ENCODE measurements at regions not wholly inside any gene's neighbourhood (a gene's known extent, or its start where the extent isn't known, plus 50 kb on each side); places are given as distances from the start of the nearest gene placed in this dataset.
A peak's percentile ranks its signal among the peaks of the same experiment; 100 is the strongest.
"Not testable (repeated sequence)": the region's sequence is repeated elsewhere in the genome, so short reads cannot be mapped to it uniquely, and the experiment has no call there.

DNA sequence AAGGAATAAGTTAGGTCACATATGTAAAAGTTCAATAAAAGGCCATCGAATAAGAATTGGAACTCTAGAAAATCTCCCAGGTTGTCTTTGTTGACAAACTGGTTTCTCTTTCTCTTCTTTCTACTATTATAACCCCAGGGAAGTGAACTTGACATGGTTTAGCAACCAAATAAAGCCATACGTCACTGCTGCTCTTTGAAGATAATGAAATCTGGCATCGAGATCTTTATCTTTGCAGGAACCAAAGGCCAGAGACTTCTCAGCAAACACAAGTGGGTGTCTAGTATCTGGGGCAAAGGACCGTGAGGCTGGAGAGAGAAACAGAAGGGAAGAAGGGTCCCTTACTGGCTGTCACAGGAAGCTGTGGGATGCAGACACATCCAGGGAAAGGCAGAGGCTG is 286.7 kb upstream of the CDYL start:
- Mint-ChIP-seq H3K4me3 (no peak overlapping the region), H3K36me3 (peaks cover 3% of the 10 kb centered on the region), H3K4me1 (peaks cover 0 to 2% (median 0%) of the 10 kb centered on the region in 3 donors), H3K27ac (peak overlapping the region in 1 of 3 donors; percentile 43), H3K9me3 (peaks cover 11 to 23% (median 19%) of the 10 kb centered on the region in 3 donors), H3K27me3 (peaks cover 8% of the 10 kb centered on the region)

DNA sequence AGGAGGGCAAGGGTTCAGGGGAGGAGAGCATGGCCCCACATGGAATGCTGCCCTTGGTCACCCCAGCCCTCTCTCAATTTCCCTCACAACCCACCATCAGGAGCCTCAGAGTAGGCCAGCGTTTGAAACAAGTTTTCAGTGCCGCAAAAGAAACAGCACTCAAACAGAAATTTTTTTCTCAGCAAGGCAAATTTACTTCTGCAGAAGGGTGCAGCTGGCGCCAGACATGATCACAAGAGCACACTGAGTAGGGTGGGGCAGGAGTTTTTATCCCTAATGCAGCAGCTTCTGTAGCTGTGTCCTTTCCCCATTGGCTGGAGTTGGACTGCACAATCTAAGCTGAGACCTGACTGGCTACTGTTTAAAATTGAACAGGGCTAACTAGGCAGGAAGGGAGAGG is 287.8 kb upstream of the CDYL start:
- Mint-ChIP-seq H3K4me3 (no peak overlapping the region), H3K9me3 (peaks cover 11 to 23% (median 19%) of the 10 kb centered on the region in 3 donors)

DNA sequence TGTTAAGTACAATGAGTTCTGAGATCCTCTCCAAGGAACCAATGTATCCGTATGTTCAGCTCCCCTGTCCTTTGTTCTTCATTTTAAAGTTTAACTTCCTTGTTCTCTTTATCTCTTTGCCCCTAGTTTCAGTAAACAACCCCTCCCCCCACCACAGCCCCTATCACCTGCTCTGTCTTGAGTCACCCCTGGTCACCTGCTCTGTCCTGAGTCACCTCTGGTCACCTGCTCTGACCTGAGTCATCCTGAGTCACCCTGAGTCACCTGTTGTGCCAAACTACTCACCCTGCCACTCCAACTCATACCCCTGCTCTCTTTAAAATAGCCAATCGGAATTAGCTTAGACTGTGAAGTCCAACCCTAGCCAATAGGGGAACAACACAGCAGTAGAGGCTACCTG is 288.7 kb upstream of the CDYL start:
- H3K9me3 Mint-ChIP-seq, result peaks cover 11 to 23% (median 19%) of the 10 kb centered on the region in 3 donors
- peaks cover 3% of the 10 kb centered on the region for H3K36me3 Mint-ChIP-seq
- no peak overlapping the region for H3K27ac Mint-ChIP-seq
- H3K4me3 Mint-ChIP-seq, result no peak overlapping the region
- H3K4me1 Mint-ChIP-seq, result peaks cover 0 to 2% (median 0%) of the 10 kb centered on the region in 3 donors
- H3K27me3 Mint-ChIP-seq, result peaks cover 8% of the 10 kb centered on the region

More for the DNA sequence above, 287.8 kb upstream of the CDYL start:
- peaks cover 0 to 2% (median 0%) of the 10 kb centered on the region in 3 donors for H3K4me1 Mint-ChIP-seq
- peaks cover 8% of the 10 kb centered on the region for H3K27me3 Mint-ChIP-seq
- peaks cover 3% of the 10 kb centered on the region for H3K36me3 Mint-ChIP-seq
- H3K27ac Mint-ChIP-seq, result peak overlapping the region in 1 of 3 donors; percentile 33

DNA sequence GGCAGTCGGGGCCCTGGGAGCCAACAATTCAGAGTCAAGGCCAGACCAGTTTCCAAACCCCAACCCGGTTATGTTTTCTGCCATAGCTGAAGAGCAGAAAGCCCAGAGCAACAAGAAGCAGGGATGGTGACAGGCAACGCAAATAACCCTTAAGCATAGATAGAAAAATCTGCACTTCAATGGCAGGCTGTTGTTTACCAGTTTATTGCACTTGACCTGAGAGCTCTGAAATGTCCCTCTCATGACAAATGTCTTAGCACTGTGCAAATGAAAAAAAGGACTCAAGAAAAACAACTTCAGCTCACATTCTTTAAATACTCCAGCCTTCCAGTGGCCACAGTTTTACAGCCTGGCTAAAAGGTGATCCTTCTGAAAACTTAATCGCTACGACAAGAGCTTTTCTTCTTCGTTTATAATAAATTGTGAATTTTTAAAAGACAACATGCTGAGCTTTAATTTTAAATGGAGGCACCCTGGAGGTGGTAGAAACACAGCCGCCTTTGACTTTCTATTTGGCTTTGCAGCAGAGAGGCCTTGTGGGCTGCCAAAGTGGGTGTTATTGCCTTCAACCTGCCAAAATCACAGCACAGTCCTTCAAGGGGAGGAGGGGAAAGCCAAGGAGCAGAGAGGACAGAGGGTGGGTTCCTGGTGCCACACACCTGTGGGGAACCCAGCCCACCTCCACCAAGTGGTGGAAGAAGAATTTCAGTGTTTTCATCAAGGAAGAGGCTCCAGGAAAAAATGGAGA is 289.5 kb upstream of the CDYL start:
- Mint-ChIP-seq H3K27ac (no peak overlapping the region), H3K9me3 (peaks cover 11 to 23% (median 18%) of the 10 kb centered on the region in 3 donors), H3K27me3 (peaks cover 13% of the 10 kb centered on the region), H3K4me1 (peaks cover 0 to 2% (median 0%) of the 10 kb centered on the region in 3 donors), H3K36me3 (peaks cover 3% of the 10 kb centered on the region), H3K4me3 (peak overlapping the region in 1 of 4 donors; percentile 66)

DNA sequence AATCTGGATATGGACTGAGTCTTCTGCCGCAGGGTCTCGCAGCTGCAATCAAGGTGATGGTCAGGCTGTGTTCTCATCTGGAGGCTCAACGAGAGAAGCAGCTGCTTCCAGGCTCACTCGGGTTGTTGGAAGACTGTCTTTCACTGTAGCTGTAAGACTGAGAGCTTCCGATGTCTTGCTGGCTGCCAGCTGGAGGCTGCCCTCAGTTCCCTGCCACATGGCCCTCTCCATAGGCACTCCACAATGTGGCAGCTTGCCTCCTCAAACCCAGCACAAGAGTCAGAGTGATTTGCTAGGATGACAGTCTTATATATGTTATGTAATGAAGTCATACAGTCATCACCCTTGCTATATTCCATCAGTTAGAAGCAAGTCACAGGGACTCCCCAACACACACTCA is 290.5 kb upstream of the CDYL start:
- peaks cover 11 to 23% (median 17%) of the 10 kb centered on the region in 3 donors for H3K9me3 Mint-ChIP-seq
- peaks cover 21% of the 10 kb centered on the region for H3K27me3 Mint-ChIP-seq
- H3K4me3 Mint-ChIP-seq, result no peak overlapping the region
- no peak overlapping the region for H3K27ac Mint-ChIP-seq
- H3K36me3 Mint-ChIP-seq, result peaks cover 3% of the 10 kb centered on the region
- H3K4me1 Mint-ChIP-seq, result peaks cover 0 to 2% (median 0%) of the 10 kb centered on the region in 3 donors

DNA sequence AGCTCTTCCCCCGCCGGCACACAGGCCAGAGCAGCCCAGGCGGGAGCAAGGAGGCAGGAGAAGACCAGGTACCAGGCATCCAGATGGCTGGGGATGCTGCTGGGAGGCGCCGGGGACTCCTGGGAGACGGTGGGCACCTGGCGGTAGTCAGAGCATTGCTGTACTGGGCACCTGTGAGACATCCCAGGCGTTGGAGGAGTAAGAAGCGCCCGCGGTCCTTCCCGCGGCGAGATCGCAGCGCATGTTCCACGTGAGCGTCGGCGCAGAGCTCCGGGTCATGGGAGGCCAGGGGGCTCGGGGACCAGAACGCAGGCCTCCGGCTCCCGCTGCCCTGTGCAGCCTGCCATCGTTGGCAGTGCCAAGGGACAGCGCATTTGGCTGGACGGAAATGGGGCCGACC is 293.7 kb upstream of the CDYL start:
- no peaks in the 10 kb centered on the region for H3K4me1 Mint-ChIP-seq
- H3K36me3 Mint-ChIP-seq, result no peaks in the 10 kb centered on the region
- peaks cover 6 to 9% (median 6%) of the 10 kb centered on the region in 3 donors for H3K9me3 Mint-ChIP-seq
- no peak overlapping the region for H3K27ac Mint-ChIP-seq
- no peak overlapping the region for H3K4me3 Mint-ChIP-seq
- H3K27me3 Mint-ChIP-seq, result peaks cover 27% of the 10 kb centered on the region

DNA sequence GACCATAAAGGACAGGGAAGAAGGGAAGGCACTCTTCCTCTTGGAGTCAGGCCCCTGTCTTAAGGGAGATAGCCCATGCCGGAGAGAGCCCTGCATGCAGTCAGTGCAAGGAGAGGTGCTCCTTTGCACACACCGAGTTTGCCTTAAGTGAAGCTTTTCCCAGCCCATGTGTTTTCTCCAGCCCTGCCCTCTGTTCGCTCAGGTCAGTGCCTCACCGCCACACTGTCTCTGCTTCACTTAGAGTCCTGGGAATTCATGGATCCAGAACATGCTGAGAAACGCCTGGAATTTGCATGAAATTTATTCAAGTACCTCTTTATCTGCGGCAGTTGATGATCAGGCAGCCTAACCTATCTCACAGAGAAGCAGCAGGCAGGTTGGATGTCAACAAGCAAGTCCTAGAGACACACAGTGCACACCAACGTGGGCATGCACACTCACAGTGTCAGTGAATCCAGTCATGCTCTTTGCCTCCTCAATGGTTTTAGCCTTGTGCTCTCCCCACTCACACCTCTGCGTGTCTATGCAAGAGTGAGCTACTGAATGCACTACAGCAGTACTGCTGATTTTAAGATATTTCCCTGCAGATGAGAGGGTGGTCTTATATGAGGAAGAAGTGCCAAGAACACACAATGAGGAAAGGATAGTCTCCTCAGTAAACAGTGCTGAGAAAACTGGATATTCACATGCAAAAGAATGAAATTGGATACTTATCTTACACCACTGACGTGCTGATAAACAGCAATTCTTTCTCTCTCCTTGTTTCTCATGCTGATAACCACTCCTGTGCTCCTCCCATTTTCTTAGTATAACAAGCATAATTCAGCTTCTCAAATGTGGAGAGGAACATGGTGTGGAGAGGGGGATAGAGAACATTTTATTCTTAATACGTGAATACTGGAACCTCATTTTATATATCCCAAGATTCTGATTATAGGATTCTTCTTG is 295.1 kb upstream of the CDYL start:
- peaks cover 27% of the 10 kb centered on the region for H3K27me3 Mint-ChIP-seq
- no peaks in the 10 kb centered on the region for H3K4me1 Mint-ChIP-seq
- H3K36me3 Mint-ChIP-seq, result no peaks in the 10 kb centered on the region
- peaks cover 5 to 7% (median 6%) of the 10 kb centered on the region in 3 donors for H3K9me3 Mint-ChIP-seq
- no peak overlapping the region for H3K4me3 Mint-ChIP-seq
- no peak overlapping the region for H3K27ac Mint-ChIP-seq

DNA sequence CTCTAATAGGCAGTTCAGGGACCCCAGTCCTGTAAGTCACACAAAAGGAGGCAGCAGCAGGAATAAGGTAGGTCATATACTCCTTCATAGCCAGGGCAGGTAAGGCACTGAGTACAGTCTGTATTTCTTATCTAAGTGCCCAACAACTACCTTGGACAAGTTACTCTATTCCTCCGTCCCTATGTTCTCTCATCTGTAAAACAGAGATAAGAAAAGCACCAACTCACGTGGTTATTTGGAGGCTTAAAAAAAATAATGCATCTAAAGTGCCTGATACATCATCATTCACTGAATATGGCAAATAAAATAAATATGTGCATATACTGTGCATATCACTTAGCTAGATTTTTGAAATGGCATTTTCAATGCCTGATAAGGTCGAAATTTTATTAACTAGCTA is 298.1 kb upstream of the CDYL start:
- Mint-ChIP-seq H3K9me3 (peaks cover 0 to 8% (median 2%) of the 10 kb centered on the region in 3 donors), H3K4me1 (peaks cover 0 to 4% (median 2%) of the 10 kb centered on the region in 3 donors)

DNA sequence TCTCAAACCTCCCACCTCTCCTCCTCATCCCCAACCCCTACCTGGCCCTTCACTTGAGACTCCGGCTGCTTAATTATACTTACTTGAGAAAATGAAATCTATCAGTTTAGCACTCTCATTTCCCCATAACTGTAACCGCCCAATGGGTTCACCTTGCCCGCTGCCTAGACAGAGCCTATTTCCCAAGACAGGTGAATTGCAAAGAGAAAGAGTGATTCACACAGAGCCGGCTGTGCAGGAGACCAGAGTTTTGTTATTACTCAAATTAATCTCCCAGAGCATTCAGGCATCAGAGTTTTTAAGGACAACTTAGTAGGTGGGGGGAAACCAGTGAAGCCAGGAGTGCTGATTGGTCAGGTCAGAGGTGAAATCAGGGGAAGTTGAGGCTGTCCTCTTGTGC is 301.4 kb upstream of the CDYL start:
- Mint-ChIP-seq H3K27ac (no peak overlapping the region), H3K4me3 (peak overlapping the region in 1 of 4 donors; percentile 11), H3K27me3 (peaks cover 3% of the 10 kb centered on the region), H3K36me3 (no peaks in the 10 kb centered on the region), H3K9me3 (peaks cover 4 to 35% (median 17%) of the 10 kb centered on the region in 3 donors), H3K4me1 (peaks cover 0 to 4% (median 2%) of the 10 kb centered on the region in 3 donors)

More for the DNA sequence above, 298.1 kb upstream of the CDYL start:
- Mint-ChIP-seq H3K27ac (peak overlapping the region in 1 of 3 donors; percentile 7), H3K27me3 (peaks cover 21% of the 10 kb centered on the region), H3K4me3 (no peak overlapping the region), H3K36me3 (no peaks in the 10 kb centered on the region)

DNA sequence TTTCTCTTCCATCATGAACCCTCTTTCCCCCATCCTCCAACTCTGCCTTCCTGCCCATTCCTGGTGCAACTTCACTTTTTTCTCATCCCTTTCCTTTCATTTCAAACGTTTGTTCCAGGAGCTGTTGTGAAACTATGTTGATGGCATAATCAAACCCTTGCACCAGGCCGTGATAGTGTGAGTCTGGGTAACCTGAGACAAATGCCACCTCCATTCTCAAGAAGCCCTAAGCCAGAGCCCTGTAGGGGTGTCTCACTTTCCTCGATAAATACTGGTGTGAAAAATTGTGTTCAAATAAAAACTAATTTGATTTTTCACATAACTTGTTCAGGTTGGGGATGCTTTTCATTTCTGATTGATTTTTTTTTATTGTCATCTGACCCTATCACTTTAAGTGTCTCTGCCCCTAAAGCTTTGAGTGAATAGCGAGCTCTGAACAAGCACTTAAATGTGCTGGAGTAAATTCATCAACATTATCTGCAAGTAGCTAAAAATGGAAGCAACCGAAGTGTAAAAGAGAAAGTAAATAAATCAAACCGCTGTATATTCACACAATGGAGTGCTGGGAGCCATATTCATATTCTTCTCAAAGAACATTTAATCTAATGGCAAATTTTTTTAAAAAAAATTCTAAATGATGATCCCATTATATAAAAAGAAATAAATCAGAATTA is 303.1 kb upstream of the CDYL start:
- peaks cover 6 to 35% (median 19%) of the 10 kb centered on the region in 3 donors for H3K9me3 Mint-ChIP-seq
- no peaks in the 10 kb centered on the region for H3K36me3 Mint-ChIP-seq
- H3K4me3 Mint-ChIP-seq, result peak overlapping the region in 1 of 4 donors; percentile 52
- H3K27me3 Mint-ChIP-seq, result no peaks in the 10 kb centered on the region
- H3K27ac Mint-ChIP-seq, result peak overlapping the region in 1 of 3 donors; percentile 2
- H3K4me1 Mint-ChIP-seq, result peaks cover 0 to 4% (median 2%) of the 10 kb centered on the region in 3 donors

DNA sequence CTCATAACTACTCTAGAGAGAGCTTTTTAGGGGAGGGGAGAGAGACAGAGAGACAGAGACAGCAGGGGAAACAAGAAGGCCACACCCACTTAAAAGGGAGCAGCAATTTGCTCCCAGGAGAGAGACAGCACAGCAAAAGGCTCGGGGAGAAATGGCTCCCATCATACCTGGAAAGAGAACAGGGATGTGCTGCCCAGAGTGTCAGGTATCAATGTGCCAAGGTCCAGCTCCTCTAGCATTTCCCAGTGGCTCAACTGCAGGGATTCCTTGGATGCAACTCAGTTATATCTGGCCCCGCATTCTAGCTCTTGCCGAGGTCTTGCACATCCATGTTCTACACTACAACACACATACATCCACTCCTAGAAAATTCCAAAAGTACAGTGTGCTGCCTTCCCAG is 304.0 kb upstream of the CDYL start:
- H3K27ac Mint-ChIP-seq, result no peak overlapping the region

DNA sequence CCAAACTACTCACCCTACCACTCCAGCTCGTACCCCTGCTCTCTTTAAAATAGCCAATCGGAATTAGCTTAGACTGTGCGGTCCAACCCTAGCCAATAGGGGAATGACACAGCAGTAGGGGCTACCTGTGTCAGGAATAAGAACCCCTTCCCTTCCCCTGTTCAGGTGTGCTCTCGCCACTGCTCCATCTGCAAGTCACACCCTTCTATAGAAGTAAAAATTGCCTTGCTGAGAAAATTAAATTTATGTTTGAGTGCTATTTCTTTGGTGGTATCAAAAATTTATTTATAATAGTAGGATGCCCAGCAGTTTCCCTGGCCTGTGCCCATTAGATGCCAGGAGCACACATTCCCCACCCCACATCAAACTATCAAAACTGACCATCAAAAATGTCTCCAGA is 304.7 kb upstream of the CDYL start:
- H3K36me3 Mint-ChIP-seq, H3K4me3 Mint-ChIP-seq, H3K27ac Mint-ChIP-seq, H3K27me3 Mint-ChIP-seq, H3K4me1 Mint-ChIP-seq: not testable (repeated sequence)
- peaks cover 6 to 30% (median 17%) of the 10 kb centered on the region in 3 donors for H3K9me3 Mint-ChIP-seq

More for the DNA sequence above, 304.0 kb upstream of the CDYL start:
- Mint-ChIP-seq H3K27me3 (peaks cover 1% of the 10 kb centered on the region), H3K4me3 (no peak overlapping the region), H3K4me1 (peaks cover 0 to 4% (median 2%) of the 10 kb centered on the region in 3 donors), H3K36me3 (no peaks in the 10 kb centered on the region), H3K9me3 (peaks cover 6 to 30% (median 19%) of the 10 kb centered on the region in 3 donors)

DNA sequence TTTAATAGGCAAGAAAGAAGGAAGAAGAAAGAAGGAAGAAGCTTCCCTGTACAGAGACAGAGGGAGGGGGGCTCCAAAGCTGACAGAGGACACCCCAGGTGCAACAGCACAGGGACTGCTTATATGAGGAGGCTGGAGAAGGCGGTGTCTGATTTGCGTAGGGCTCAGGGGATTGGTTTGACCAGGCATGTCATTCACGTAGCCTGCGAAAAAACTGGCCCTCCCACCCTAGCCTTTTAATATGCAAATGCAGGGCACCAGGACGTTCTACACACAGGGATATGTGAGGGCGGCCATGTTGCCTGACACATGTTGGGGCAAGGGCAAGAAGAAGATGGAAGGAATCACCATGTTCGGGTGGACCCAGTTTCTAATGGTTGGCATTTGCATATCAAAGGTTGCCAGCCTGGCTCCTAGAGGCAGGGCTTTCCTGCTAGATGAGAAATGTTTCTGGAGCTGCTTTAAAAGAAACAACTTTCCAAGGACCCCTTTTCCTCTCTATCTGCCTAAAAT is 305.4 kb upstream of the CDYL start:
- peaks cover 1% of the 10 kb centered on the region for H3K27me3 Mint-ChIP-seq
- H3K4me3 Mint-ChIP-seq, result no peak overlapping the region
- no peak overlapping the region for H3K27ac Mint-ChIP-seq
- H3K9me3 Mint-ChIP-seq, result peaks cover 6 to 30% (median 17%) of the 10 kb centered on the region in 3 donors
- peaks cover 0 to 5% (median 4%) of the 10 kb centered on the region in 3 donors for H3K4me1 Mint-ChIP-seq
- H3K36me3 Mint-ChIP-seq, result no peaks in the 10 kb centered on the region

DNA sequence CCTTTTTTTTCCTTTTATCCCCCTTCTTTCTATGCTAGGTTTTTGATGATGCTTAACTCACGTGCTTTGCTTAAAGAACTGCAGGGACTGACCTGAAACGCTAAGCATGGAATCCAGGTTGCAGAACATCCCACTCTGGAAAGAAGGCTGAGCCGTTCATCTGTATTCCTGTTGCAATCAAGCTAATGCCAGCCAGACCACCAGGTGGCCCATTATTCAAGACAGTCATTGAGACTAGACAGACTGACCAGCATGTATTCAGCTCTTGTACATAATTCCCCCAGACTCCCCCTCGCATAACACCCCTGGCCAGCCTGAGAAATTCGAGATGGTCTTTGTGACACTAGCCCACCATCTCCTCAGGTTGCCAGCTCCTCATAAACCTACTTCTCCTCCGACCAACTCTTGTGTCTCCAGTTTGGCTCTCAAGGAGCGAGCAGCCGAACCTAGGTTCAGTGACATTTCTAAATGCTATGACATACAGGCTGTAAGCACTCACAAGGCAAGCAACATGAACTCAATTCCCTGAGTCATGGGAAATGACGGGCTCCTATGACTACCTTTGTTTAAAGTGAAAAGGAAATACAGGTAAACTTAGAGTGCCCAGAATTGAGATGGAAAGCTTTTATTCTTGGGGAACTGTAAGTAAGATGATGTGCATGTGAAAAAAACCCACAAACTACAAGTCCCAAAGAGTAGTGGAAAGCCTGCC is 309.3 kb upstream of the CDYL start:
- H3K9me3 Mint-ChIP-seq, result peaks cover 4 to 16% (median 13%) of the 10 kb centered on the region in 3 donors
- H3K36me3 Mint-ChIP-seq, result peaks cover 2% of the 10 kb centered on the region
- peaks cover 1% of the 10 kb centered on the region for H3K27me3 Mint-ChIP-seq
- H3K4me1 Mint-ChIP-seq, result peaks cover 0 to 2% (median 0%) of the 10 kb centered on the region in 3 donors
- H3K4me3 Mint-ChIP-seq, result peak overlapping the region in 1 of 4 donors; percentile 81
- H3K27ac Mint-ChIP-seq, result no peak overlapping the region
